ENCODE measurements at regions not wholly inside any gene's neighbourhood (a gene's known extent, or its start where the extent isn't known, plus 50 kb on each side); places are given as distances from the start of the nearest gene placed in this dataset.
"Not testable (repeated sequence)": the region's sequence is repeated elsewhere in the genome, so short reads cannot be mapped to it uniquely, and the experiment has no call there.

DNA sequence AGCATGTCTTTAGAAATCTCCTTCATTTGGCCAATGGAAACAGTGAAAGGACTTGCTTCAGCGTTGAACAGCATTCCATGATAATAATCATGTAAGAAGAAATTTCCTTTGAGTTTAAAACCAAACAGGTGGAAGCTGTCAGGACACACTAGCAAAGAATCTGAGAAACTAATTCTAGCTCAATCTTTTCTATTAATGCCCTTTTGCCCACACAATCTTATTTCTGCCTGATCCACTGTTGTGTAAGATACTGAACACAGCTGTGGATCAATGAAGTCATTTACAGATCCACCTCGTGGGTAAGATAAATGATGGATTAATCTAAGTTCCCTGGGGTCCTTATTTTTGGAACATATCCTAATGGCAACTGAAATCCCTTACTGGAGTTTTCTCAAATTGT, 536.9 kb upstream of the LMO3 start:
- in situ Hi-C loops (cut with MboI; ENCODE audit: low pct_unique_long_range_greater_than_20kb, low sequenced_read_pairs, unreplicated experiment): no loop called here
- DNase-seq (ENCODE audit: low spot score): no peak
- TF ChIP-seq, protein P1, sequence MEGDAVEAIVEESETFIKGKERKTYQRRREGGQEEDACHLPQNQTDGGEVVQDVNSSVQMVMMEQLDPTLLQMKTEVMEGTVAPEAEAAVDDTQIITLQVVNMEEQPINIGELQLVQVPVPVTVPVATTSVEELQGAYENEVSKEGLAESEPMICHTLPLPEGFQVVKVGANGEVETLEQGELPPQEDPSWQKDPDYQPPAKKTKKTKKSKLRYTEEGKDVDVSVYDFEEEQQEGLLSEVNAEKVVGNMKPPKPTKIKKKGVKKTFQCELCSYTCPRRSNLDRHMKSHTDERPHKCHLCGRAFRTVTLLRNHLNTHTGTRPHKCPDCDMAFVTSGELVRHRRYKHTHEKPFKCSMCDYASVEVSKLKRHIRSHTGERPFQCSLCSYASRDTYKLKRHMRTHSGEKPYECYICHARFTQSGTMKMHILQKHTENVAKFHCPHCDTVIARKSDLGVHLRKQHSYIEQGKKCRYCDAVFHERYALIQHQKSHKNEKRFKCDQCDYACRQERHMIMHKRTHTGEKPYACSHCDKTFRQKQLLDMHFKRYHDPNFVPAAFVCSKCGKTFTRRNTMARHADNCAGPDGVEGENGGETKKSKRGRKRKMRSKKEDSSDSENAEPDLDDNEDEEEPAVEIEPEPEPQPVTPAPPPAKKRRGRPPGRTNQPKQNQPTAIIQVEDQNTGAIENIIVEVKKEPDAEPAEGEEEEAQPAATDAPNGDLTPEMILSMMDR (IDR thresholded peaks at IDR 0.05; ENCODE audit: extremely low read depth, insufficient read depth, missing control alignments): no peak

DNA sequence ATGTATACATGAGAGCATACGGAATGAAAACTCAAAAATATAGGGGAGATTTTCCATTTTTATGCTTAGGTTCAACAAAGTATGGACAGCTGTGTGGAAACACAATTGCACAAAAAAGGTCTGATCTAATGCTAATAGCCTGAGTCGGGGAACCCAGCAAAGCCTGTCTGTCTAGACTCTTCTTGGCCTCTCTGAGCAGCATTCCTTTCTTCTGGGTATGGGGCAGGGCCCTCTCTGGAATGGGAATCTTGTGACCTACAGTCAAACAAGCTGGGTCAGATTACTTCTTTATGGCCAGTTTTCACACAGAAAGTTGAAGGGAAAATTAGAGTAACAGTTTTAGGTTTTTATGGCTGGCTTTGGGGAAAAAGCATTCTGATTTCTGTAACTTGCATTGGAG, 534.0 kb upstream of the LMO3 start:
- DNase-seq (ENCODE audit: low spot score): no peak
- in situ Hi-C loops (cut with MboI; ENCODE audit: low pct_unique_long_range_greater_than_20kb, low sequenced_read_pairs, unreplicated experiment): no loop called here
- TF ChIP-seq, protein P1 (IDR thresholded peaks at IDR 0.05; ENCODE audit: extremely low read depth, insufficient read depth, missing control alignments): no peak

DNA sequence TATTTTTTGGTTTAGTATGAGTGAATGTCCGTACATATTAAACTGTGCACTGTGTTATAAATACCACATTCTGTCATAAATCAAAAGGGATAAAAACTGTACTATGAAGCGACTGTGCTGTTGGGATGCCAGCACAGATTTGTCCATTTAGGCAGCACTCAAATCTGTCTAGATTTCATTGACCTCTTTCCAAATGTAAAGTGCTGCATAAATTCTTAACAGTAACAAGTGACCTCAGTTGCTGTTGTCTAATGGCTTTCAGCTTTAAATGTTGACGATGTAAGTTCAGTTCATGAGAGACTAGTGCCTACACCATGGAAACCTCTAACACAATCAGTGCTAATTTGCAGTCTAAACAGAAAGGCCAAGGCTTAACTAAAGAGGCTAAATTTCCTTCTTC, 531.4 kb upstream of the LMO3 start:
- in situ Hi-C loops (cut with MboI; ENCODE audit: low pct_unique_long_range_greater_than_20kb, low sequenced_read_pairs, unreplicated experiment): no loop called here
- TF ChIP-seq, protein P1 (IDR thresholded peaks at IDR 0.05; ENCODE audit: extremely low read depth, insufficient read depth, missing control alignments): no peak
- no peak for DNase-seq (ENCODE audit: low spot score)

DNA sequence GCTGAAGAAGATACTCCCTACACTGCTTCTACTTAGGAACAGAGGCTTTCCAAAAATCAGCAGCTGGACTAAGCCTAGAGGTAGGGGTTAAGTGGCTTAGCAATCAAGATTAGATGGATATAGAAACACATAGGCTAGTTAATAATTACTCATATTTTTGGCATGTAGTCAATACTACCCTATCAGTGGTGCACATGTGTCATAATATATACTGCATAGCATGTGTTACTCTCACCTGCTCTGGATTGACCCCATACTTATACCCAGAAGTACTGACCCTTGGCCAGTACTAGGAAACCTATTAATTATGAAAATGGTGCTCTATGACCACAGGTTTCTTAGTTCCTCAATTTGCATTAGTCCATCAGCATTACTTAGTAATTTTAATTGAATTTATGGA, 528.4 kb upstream of the LMO3 start:
- TF ChIP-seq, protein P1 (IDR thresholded peaks at IDR 0.05; ENCODE audit: extremely low read depth, insufficient read depth, missing control alignments): no peak
- DNase-seq (ENCODE audit: low spot score): no peak
- in situ Hi-C loops (cut with MboI; ENCODE audit: low pct_unique_long_range_greater_than_20kb, low sequenced_read_pairs, unreplicated experiment): no loop called here

DNA sequence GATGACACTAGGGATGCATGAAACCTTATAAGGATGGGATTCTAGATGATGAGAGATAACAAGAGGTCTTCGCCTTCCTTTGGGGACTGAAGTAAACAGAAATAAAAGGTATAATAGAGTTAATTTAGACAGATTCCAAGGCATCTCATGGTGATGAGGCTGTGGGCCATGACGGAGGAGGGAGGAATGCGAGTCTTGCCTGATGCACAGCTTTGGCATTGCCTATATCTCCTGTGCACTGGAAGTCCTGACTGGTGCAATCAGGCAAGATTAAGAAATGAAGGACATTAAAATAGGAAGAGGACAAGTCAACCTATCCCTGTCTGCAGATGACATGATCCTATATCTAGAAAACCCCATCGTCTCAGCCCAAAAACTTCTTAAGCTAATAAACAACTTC, 526.4 kb upstream of the LMO3 start:
- TF ChIP-seq, protein P1 (IDR thresholded peaks at IDR 0.05; ENCODE audit: extremely low read depth, insufficient read depth, missing control alignments): no peak
- in situ Hi-C loops (cut with MboI; ENCODE audit: low pct_unique_long_range_greater_than_20kb, low sequenced_read_pairs, unreplicated experiment): no loop called here
- DNase-seq (ENCODE audit: low spot score): no peak

DNA sequence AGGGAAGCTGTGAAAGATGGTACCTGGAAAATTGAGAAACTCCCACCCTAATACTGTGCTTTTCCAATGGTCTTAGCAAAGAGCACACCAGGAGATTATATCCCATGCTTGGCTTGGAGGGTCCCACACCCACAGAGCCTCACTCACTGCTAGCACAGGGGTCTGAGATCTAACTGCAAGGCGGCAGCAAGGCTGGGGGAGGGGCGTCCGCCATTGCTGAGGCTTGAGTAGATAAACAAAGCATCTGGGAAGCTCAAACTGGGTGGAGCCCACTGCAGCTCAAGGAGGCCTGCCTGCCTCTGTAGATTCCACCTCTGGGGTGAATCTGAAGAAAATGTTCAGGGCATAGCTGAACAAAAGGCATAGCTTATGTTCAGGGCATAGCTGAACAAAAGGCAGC, 510.6 kb upstream of the LMO3 start:
- DNase-seq (ENCODE audit: low spot score); in situ Hi-C loops (cut with MboI; ENCODE audit: low pct_unique_long_range_greater_than_20kb, low sequenced_read_pairs, unreplicated experiment): not testable (repeated sequence)

DNA sequence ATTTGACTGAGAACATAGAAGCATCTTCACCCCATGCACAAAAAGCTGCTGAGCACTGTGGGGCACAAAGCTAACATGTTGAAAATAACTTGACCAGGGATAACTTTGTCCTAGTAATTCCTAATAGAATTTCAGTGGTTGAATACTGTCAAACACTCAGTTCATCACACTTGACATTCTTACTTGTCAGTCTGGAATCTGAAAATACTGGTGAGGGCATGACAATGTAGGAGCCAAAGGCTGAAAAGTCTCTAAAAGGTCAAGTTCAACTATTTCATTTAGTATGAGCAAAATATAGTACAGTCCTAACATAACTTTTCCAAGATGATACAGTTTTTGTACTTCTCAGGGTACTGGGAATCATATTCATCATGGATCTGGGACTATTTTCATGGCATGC, 504.4 kb upstream of the LMO3 start:
- in situ Hi-C loops (cut with MboI; ENCODE audit: low pct_unique_long_range_greater_than_20kb, low sequenced_read_pairs, unreplicated experiment): no loop called here
- DNase-seq (ENCODE audit: low spot score): no peak

More for the DNA sequence above, 504.4 kb upstream of the LMO3 start:
- TF ChIP-seq, protein P1 (IDR thresholded peaks at IDR 0.05; ENCODE audit: extremely low read depth, insufficient read depth, missing control alignments): no peak
